ENCODE measurements at regions not wholly inside any gene's neighbourhood (a gene's known extent, or its start where the extent isn't known, plus 50 kb on each side); places are given as distances from the start of the nearest gene placed in this dataset.

- DNase-seq (ENCODE audit: low read depth): peak; percentile 3
- TF ChIP-seq, protein P1, sequence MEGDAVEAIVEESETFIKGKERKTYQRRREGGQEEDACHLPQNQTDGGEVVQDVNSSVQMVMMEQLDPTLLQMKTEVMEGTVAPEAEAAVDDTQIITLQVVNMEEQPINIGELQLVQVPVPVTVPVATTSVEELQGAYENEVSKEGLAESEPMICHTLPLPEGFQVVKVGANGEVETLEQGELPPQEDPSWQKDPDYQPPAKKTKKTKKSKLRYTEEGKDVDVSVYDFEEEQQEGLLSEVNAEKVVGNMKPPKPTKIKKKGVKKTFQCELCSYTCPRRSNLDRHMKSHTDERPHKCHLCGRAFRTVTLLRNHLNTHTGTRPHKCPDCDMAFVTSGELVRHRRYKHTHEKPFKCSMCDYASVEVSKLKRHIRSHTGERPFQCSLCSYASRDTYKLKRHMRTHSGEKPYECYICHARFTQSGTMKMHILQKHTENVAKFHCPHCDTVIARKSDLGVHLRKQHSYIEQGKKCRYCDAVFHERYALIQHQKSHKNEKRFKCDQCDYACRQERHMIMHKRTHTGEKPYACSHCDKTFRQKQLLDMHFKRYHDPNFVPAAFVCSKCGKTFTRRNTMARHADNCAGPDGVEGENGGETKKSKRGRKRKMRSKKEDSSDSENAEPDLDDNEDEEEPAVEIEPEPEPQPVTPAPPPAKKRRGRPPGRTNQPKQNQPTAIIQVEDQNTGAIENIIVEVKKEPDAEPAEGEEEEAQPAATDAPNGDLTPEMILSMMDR (IDR thresholded peaks at IDR 0.05; ENCODE audit: insufficient read depth, low read depth, low read length, missing control alignments): no peak
- 0 out of 2 replicates have a peak overlapping the region, but pooled peaks have one; percentile 16 for H3K4me3 ChIP-seq (ENCODE audit: low read depth, low read length)
These were observed 120.8 kb upstream of the RRP15 start for GRCh38 chr1:218164111-218164929.

- TF ChIP-seq, protein P1 (IDR thresholded peaks at IDR 0.05; ENCODE audit: insufficient read depth, low read depth, low read length, missing control alignments): no peak
- peak overlapping the region; percentile 24 for H3K4me3 ChIP-seq (ENCODE audit: low read depth, low read length)
- DNase-seq (ENCODE audit: low read depth): peak; percentile 3
These were observed 120.0 kb upstream of the RRP15 start for GRCh38 chr1:218164930-218165700.

DNA sequence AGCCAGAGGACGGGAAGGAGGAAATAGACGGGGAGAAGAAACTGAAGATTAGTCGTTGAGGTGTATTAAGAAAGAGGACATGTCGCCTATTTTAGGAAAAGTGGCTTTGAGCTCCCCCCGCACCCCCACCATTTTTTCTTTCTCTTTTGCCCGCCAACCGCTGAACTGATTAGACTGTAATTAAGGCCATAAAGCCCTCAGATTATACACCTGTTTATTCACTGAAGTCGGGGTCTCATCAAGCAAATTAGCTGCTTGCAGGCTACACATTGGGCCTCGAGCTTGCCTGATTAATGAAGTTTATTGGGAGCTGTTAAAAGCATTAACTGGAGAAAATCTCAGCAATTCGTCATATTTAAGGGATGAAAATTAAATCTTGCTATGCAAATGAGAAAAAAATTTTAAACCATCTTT, 119.4 kb upstream of the RRP15 start:
- 0 out of 2 replicates have a peak overlapping the region, but pooled peaks have one; percentile 2 for H3K4me3 ChIP-seq (ENCODE audit: low read depth, low read length)
- DNase-seq (ENCODE audit: low read depth): no peak
- TF ChIP-seq, protein P1 (IDR thresholded peaks at IDR 0.05; ENCODE audit: insufficient read depth, low read depth, low read length, missing control alignments): no peak

GRCh38 chr1:218166268-218166945, 118.7 kb upstream of the RRP15 start:
- no peak for DNase-seq (ENCODE audit: low read depth)
- TF ChIP-seq, protein P1 (IDR thresholded peaks at IDR 0.05; ENCODE audit: insufficient read depth, low read depth, low read length, missing control alignments): no peak
- H3K4me3 ChIP-seq (ENCODE audit: low read depth, low read length): no peak overlapping the region

- TF ChIP-seq, protein P1 (IDR thresholded peaks at IDR 0.05; ENCODE audit: insufficient read depth, low read depth, low read length, missing control alignments): peak; percentile 51
- peak; percentile 28 for DNase-seq (ENCODE audit: low read depth)
- no peak overlapping the region for H3K4me3 ChIP-seq (ENCODE audit: low read depth, low read length)
These were observed 113.7 kb upstream of the RRP15 start for GRCh38 chr1:218171302-218171893.

DNA sequence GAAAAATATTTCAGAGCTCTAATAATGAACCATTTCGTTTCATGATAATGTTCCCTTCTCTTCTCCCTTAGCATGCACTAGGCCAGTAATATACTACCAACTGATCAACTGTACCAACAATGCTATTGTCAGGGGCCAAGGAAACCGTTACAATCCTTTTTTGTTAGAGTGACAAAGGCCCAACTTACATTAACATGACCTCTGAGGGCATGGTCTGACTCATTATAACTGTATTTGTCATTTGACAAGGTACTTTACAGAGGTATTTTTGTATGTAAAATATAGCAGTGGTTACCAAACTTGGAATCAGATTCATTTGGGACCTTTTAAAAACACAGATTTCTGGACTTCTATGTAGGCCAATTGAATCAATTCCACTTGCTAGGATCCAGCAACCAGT, 102.6 kb upstream of the RRP15 start:
- TF ChIP-seq, protein P1 (IDR thresholded peaks at IDR 0.05; ENCODE audit: insufficient read depth, low read depth, low read length, missing control alignments): no peak
- H3K4me3 ChIP-seq (ENCODE audit: low read depth, low read length): no peak overlapping the region
- no peak for DNase-seq (ENCODE audit: low read depth)
